ENCODE measurements at regions not wholly inside any gene's neighbourhood (a gene's known extent, or its start where the extent isn't known, plus 50 kb on each side); places are given as distances from the start of the nearest gene placed in this dataset.

DNA sequence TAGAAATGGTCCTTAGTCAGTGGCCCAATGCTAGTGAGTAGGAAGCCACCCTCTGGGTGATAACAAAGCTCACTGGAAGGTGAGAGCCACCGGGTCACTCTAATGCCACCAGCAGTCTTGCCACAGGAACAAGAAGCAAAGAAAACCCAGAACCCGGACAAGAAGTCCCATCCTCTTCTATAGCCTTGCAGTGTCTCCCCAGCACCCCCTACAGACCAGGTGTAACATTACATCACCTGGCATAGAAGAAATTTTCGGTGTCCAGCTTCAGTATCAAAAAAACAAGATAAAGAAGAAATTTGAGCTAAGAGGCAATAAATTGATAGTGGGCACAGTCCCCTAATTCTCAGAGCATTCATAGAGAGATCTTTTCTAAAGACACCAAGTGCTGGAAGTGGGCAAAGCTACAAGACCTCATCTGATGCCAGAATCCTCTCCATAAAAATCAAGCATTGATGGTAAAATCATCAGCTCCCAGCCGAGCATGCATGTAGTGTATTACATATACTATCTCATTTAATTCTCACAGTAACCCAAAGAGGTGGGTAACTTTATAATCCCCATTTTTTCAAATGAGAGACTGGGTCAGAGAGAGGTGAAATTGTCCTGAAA lies 491.0 kb downstream of the MATN1 start:
- no peak overlapping the region for H3K27ac ChIP-seq
- H3K4me3 ChIP-seq (ENCODE audit: low read depth, low read length): no peak overlapping the region
- H3K36me3 ChIP-seq: no peaks in the 10 kb centered on the region
- H3K9me3 ChIP-seq (ENCODE audit: severe bottlenecking): no peaks in the 10 kb centered on the region
- peak; percentile 63 for DNase-seq
- H3K27me3 ChIP-seq (ENCODE audit: insufficient read depth, low read depth, severe bottlenecking): no peaks in the 10 kb centered on the region
- TF ChIP-seq, protein P1, sequence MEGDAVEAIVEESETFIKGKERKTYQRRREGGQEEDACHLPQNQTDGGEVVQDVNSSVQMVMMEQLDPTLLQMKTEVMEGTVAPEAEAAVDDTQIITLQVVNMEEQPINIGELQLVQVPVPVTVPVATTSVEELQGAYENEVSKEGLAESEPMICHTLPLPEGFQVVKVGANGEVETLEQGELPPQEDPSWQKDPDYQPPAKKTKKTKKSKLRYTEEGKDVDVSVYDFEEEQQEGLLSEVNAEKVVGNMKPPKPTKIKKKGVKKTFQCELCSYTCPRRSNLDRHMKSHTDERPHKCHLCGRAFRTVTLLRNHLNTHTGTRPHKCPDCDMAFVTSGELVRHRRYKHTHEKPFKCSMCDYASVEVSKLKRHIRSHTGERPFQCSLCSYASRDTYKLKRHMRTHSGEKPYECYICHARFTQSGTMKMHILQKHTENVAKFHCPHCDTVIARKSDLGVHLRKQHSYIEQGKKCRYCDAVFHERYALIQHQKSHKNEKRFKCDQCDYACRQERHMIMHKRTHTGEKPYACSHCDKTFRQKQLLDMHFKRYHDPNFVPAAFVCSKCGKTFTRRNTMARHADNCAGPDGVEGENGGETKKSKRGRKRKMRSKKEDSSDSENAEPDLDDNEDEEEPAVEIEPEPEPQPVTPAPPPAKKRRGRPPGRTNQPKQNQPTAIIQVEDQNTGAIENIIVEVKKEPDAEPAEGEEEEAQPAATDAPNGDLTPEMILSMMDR (IDR thresholded peaks at IDR 0.05; ENCODE audit: low read depth, low read length): peak; percentile 75

DNA sequence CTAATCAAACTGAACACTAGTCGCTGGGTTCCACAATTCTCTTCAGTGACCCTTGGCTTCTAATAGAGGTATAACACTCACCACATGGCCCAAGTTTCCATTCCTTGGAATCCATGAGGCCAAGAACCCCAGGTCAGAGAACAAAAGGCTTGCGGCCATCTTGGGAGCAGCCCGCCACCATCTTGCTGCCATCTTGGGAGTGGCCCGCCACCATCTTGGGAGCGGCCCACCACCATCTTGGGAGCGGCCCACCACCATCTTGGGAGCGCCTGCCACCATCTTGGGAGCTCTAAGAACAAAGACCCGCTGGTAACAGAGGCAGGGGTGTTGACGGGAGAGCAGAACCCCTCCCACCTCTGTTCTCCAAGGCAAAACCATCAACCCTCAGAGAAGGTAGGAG lies 493.4 kb downstream of the MATN1 start:
- Histone ChIP-seq H3K27ac (no peak overlapping the region), H3K4me3 (ENCODE audit: low read depth, low read length) (no peak overlapping the region), H3K9me3 (ENCODE audit: severe bottlenecking) (no peaks in the 10 kb centered on the region), H3K36me3 (no peaks in the 10 kb centered on the region), H3K27me3 (ENCODE audit: insufficient read depth, low read depth, severe bottlenecking) (no peaks in the 10 kb centered on the region)
- DNase-seq: no peak
- TF ChIP-seq, protein P1 (IDR thresholded peaks at IDR 0.05; ENCODE audit: low read depth, low read length): no peak

DNA sequence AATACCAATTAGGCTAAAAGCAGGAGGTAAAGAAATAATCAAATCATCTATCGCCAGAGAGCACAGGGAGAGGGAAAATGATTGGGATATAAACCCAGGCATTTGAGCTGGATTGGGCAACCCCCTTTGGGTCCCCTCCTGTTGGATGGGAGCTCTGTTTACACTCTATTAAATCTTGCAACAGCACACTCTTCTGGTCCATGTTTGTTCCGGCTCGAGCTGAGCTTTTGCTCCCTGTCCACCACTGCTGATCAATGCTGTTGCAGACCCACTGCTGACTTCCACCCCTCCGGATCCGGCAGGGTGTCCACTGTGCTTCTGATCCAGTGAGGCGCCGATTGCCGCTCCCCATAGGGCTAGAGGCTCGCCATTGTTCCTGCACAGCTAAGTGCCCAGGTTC lies 493.8 kb downstream of the MATN1 start:
- peak; percentile 23 for DNase-seq
- TF ChIP-seq, protein P1 (IDR thresholded peaks at IDR 0.05; ENCODE audit: low read depth, low read length): peak; percentile 26; the same call in 1 of the 2 replicates
- no peak overlapping the region for H3K4me3 ChIP-seq (ENCODE audit: low read depth, low read length)
- H3K36me3 ChIP-seq: no peaks in the 10 kb centered on the region
- no peaks in the 10 kb centered on the region for H3K9me3 ChIP-seq (ENCODE audit: severe bottlenecking)
- no peaks in the 10 kb centered on the region for H3K27me3 ChIP-seq (ENCODE audit: insufficient read depth, low read depth, severe bottlenecking)
- H3K27ac ChIP-seq: no peak overlapping the region

DNA sequence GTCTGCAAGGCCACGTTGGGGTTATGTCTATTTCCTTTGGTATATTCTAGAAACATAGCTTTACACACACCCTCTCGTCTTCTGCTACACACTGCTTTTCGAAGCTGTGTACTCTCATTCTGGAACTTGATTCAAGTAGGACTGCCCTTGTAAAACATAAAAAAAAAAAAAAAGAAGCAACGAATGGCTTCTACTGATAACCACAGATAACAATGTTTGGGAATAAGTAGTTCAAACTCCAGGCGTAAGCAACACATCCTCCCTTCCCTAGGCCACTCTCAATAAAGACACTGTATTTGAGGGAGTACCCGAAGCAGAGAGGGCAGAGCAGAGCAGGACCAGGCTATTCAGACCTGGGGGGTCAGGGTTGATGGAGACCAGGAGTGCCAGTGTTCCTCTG lies 496.7 kb downstream of the MATN1 start:
- Histone ChIP-seq H3K27ac (no peak overlapping the region), H3K9me3 (ENCODE audit: severe bottlenecking) (no peaks in the 10 kb centered on the region), H3K27me3 (ENCODE audit: insufficient read depth, low read depth, severe bottlenecking) (no peaks in the 10 kb centered on the region), H3K4me3 (ENCODE audit: low read depth, low read length) (no peak overlapping the region), H3K36me3 (no peaks in the 10 kb centered on the region)
- no peak for DNase-seq
- TF ChIP-seq, protein P1 (IDR thresholded peaks at IDR 0.05; ENCODE audit: low read depth, low read length): no peak

DNA sequence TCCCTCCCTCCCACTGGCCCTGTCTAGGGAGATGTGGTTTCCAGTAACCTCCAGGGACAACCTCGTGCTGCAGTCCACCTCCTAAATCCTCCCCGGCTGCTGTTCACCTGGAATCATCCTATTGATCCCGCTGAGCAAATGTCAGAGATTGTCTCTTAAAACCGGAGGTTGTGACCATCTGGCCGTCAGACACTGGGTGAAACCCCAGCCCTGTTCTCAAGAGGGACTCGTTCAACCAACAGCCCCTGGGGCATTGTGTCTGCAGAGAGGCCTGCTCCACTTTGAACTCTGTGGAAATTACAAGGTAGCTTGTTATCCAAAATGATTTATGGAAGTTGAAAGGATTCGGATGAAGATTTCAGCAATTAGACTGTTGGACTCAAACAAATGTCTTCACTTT lies 498.0 kb downstream of the MATN1 start:
- DNase-seq: peak; percentile 87
- no peak overlapping the region for H3K4me3 ChIP-seq (ENCODE audit: low read depth, low read length)
- peak overlapping the region; percentile 71 for H3K27ac ChIP-seq
- no peaks in the 10 kb centered on the region for H3K9me3 ChIP-seq (ENCODE audit: severe bottlenecking)
- H3K36me3 ChIP-seq: no peaks in the 10 kb centered on the region
- no peaks in the 10 kb centered on the region for H3K27me3 ChIP-seq (ENCODE audit: insufficient read depth, low read depth, severe bottlenecking)
- TF ChIP-seq, protein P1 (IDR thresholded peaks at IDR 0.05; ENCODE audit: low read depth, low read length): no peak

DNA sequence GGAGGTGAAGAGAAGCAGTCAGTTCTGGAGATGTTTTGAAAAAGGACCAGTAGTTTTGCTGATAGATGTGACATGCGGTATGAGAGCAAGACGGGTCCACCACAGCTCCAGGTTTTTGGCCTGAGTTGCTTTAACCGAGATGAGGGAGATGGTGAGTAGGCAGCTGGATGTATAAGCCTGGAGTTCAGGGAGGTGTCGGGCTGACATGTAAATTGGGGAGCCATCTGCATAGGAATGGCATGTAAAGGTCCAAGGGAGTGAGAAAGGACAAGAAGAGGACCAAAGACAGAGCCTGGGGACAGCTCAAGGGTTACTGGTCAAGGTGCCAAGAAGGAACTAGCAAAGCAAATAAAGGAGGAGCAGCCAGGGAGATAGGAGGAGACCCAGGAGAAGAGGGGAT lies 503.7 kb downstream of the MATN1 start:
- Histone ChIP-seq H3K9me3 (ENCODE audit: severe bottlenecking) (no peaks in the 10 kb centered on the region), H3K4me3 (ENCODE audit: low read depth, low read length) (no peak overlapping the region), H3K27me3 (ENCODE audit: insufficient read depth, low read depth, severe bottlenecking) (no peaks in the 10 kb centered on the region), H3K36me3 (no peaks in the 10 kb centered on the region), H3K27ac (no peak overlapping the region)
- DNase-seq: no peak
- TF ChIP-seq, protein P1 (IDR thresholded peaks at IDR 0.05; ENCODE audit: low read depth, low read length): no peak
